ENCODE measurements at regions not wholly inside any gene's neighbourhood (a gene's known extent, or its start where the extent isn't known, plus 50 kb on each side); places are given as distances from the start of the nearest gene placed in this dataset.

- TF ChIP-seq CTCF (IDR thresholded peaks at IDR 0.05) (no peak), POLR2A (IDR thresholded peaks at IDR 0.05) (no peak)
Measured at GRCh38 chr7:84844771-84845170, 342.1 kb downstream of the SEMA3D start.

Data from thyroid gland (tissue), 4 donors.